ENCODE measurements at regions not wholly inside any gene's neighbourhood (a gene's known extent, or its start where the extent isn't known, plus 50 kb on each side); places are given as distances from the start of the nearest gene placed in this dataset.
"Not testable (repeated sequence)": the region's sequence is repeated elsewhere in the genome, so short reads cannot be mapped to it uniquely, and the experiment has no call there.

DNA sequence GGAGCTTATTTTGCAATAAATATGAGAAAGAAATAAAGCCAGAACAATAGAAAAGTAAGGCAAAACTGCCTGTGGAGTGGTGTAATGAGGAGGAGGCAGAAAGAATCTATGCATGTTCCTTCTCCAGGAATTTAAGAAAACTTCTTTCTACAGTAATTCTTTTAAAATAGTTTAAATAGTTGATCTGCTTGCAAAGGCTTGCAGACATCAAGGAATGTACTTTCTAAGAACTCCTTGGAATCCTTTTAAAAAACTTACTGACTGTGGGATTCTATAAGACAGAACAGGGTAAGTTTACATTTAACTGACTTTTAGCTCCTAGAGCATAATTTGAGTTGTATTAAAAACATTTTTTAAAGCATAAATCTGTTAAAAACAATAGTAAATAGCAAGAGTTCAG, 63.2 kb upstream of the ALB start:
- TF ChIP-seq, protein P1, sequence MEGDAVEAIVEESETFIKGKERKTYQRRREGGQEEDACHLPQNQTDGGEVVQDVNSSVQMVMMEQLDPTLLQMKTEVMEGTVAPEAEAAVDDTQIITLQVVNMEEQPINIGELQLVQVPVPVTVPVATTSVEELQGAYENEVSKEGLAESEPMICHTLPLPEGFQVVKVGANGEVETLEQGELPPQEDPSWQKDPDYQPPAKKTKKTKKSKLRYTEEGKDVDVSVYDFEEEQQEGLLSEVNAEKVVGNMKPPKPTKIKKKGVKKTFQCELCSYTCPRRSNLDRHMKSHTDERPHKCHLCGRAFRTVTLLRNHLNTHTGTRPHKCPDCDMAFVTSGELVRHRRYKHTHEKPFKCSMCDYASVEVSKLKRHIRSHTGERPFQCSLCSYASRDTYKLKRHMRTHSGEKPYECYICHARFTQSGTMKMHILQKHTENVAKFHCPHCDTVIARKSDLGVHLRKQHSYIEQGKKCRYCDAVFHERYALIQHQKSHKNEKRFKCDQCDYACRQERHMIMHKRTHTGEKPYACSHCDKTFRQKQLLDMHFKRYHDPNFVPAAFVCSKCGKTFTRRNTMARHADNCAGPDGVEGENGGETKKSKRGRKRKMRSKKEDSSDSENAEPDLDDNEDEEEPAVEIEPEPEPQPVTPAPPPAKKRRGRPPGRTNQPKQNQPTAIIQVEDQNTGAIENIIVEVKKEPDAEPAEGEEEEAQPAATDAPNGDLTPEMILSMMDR (conservative IDR thresholded peaks at IDR 0.05; ENCODE audit: low read depth, low read length), result no peak
- no peak for TF ChIP-seq EZH2 (IDR thresholded peaks at IDR 0.05; ENCODE audit: borderline replicate concordance, low read depth, low read length, poor library complexity, severe bottlenecking)
- Histone ChIP-seq H3K4me1 (ENCODE audit: insufficient read depth, low read length, poor library complexity, severe bottlenecking) (no peaks in the 10 kb centered on the region), H3K27ac (ENCODE audit: low read depth, low read length, poor library complexity, severe bottlenecking) (no peak overlapping the region), H3K9me3 (ENCODE audit: low read depth, low read length, poor library complexity, severe bottlenecking) (no peaks in the 10 kb centered on the region), H3K4me3 (ENCODE audit: low read depth, low read length, poor library complexity, severe bottlenecking) (no peak overlapping the region), H3K36me3 (ENCODE audit: insufficient read depth, low read length, poor library complexity, severe bottlenecking) (no peaks in the 10 kb centered on the region), H3K27me3 (replicated peaks; ENCODE audit: insufficient read depth, low read depth, low read length, poor library complexity) (no peaks in the 10 kb centered on the region)
- no peak for DNase-seq (ENCODE audit: low spot score)
- no TSS peak for BruUV-seq (replicated peaks)
- ChIA-PET CTCF (interaction anchor here (1.6 kb wide), 1 partner anchor 106 kb away, joined by 9 read pairs; no protein-coding TSS in a partner anchor), POLR2A (ENCODE audit: low non-redundant PET) (no interaction called here)
- intact Hi-C loops (cut with micrococcal nuclease; ENCODE audit: unreplicated experiment), result loop anchor here (5.0 kb wide), 1 partner anchor 311 kb away; no protein-coding TSS in a partner anchor

DNA sequence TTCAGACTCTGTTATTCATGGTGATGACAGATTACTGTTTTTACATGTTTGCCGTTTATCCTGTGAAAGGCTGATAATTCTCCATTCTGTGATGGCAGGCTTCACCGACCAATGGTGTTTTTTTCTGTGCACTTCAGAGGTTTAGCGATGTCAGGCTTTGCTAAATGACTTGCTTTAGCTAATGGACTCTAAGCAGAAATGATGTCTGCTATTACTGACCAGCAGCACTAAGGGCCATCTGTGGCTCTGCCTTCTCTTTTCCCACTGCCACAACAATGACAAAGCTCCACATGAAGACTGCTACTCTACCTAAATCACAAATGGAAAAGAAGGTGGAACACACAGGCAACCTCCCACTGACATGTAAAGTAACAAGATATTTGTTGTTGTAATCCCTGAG, 68.4 kb upstream of the ALB start:
- no peak for DNase-seq (ENCODE audit: low spot score)
- H3K36me3 ChIP-seq (ENCODE audit: insufficient read depth, low read length, poor library complexity, severe bottlenecking), result no peaks in the 10 kb centered on the region
- H3K27me3 ChIP-seq (replicated peaks; ENCODE audit: insufficient read depth, low read depth, low read length, poor library complexity), result no peaks in the 10 kb centered on the region
- intact Hi-C loops (cut with micrococcal nuclease; ENCODE audit: unreplicated experiment), result no loop called here
- ChIA-PET POLR2A (ENCODE audit: low non-redundant PET) (no interaction called here), CTCF (no interaction called here)
- BruUV-seq (replicated peaks), result no TSS peak
- no peaks in the 10 kb centered on the region for H3K4me1 ChIP-seq (ENCODE audit: insufficient read depth, low read length, poor library complexity, severe bottlenecking)
- no peak overlapping the region for H3K4me3 ChIP-seq (ENCODE audit: low read depth, low read length, poor library complexity, severe bottlenecking)
- no peak overlapping the region for H3K27ac ChIP-seq (ENCODE audit: low read depth, low read length, poor library complexity, severe bottlenecking)
- TF ChIP-seq, protein P1 (conservative IDR thresholded peaks at IDR 0.05; ENCODE audit: low read depth, low read length), result no peak
- TF ChIP-seq EZH2 (IDR thresholded peaks at IDR 0.05; ENCODE audit: borderline replicate concordance, low read depth, low read length, poor library complexity, severe bottlenecking), result no peak
- H3K9me3 ChIP-seq (ENCODE audit: low read depth, low read length, poor library complexity, severe bottlenecking), result no peaks in the 10 kb centered on the region

DNA sequence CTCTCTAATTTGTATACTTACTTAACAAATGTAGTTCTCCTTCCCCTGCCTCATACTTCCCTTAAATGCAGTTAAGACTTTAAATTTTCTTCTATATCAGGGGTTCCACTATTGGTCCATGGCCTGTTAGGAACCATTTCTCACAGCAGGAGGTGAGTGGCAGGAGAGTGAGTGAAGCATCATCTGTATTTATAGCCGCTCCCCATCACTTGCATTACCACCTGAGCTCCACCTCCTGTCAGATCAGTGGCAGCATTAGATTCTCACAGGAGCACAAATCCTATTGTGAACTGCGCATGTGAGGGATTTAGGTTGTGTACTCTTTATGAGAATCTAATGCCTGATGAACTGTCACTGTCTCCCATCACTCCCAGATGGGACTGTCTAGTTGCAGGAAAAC, 72.1 kb upstream of the ALB start:
- H3K9me3 ChIP-seq (ENCODE audit: low read depth, low read length, poor library complexity, severe bottlenecking); DNase-seq (ENCODE audit: low spot score); BruUV-seq (replicated peaks); CTCF ChIA-PET; H3K36me3 ChIP-seq (ENCODE audit: insufficient read depth, low read length, poor library complexity, severe bottlenecking); H3K27ac ChIP-seq (ENCODE audit: low read depth, low read length, poor library complexity, severe bottlenecking); H3K4me3 ChIP-seq (ENCODE audit: low read depth, low read length, poor library complexity, severe bottlenecking); intact Hi-C loops (cut with micrococcal nuclease; ENCODE audit: unreplicated experiment); H3K4me1 ChIP-seq (ENCODE audit: insufficient read depth, low read length, poor library complexity, severe bottlenecking); H3K27me3 ChIP-seq (replicated peaks; ENCODE audit: insufficient read depth, low read depth, low read length, poor library complexity); POLR2A ChIA-PET (ENCODE audit: low non-redundant PET): not testable (repeated sequence)

DNA sequence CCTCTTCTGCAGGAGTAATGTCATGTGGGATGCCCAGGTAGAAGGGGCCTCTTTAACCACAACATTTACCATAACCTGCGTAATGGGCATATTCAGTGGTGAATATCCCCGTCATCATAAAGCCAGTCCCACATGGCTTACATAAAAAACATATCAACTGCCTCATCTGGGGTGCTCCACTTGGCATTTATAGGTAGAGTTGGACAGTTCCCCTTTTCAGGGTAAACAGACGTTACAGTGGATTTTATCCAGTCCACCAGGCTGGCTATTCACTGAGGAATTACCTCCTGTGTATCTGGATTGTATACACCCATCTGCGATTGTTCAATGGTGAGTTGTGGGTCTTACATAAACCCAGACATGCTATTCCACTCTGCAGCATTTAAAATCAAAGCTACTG, 70.7 kb upstream of the ANKRD17 start:
- Histone ChIP-seq H3K4me1 (ENCODE audit: insufficient read depth, low read length, poor library complexity, severe bottlenecking) (no peaks in the 10 kb centered on the region), H3K4me3 (ENCODE audit: low read depth, low read length, poor library complexity, severe bottlenecking) (no peak overlapping the region), H3K36me3 (ENCODE audit: insufficient read depth, low read length, poor library complexity, severe bottlenecking) (no peaks in the 10 kb centered on the region), H3K27me3 (replicated peaks; ENCODE audit: insufficient read depth, low read depth, low read length, poor library complexity) (no peaks in the 10 kb centered on the region), H3K9me3 (ENCODE audit: low read depth, low read length, poor library complexity, severe bottlenecking) (no peaks in the 10 kb centered on the region), H3K27ac (ENCODE audit: low read depth, low read length, poor library complexity, severe bottlenecking) (no peak overlapping the region)
- TF ChIP-seq, protein P1 (conservative IDR thresholded peaks at IDR 0.05; ENCODE audit: low read depth, low read length), result no peak
- no peak for TF ChIP-seq EZH2 (IDR thresholded peaks at IDR 0.05; ENCODE audit: borderline replicate concordance, low read depth, low read length, poor library complexity, severe bottlenecking)
- CTCF ChIA-PET, result no interaction called here
- DNase-seq (ENCODE audit: low spot score), result no peak
- no TSS peak for BruUV-seq (replicated peaks)
- intact Hi-C loops (cut with micrococcal nuclease; ENCODE audit: unreplicated experiment), result no loop called here
- POLR2A ChIA-PET (ENCODE audit: low non-redundant PET), result no interaction called here

DNA sequence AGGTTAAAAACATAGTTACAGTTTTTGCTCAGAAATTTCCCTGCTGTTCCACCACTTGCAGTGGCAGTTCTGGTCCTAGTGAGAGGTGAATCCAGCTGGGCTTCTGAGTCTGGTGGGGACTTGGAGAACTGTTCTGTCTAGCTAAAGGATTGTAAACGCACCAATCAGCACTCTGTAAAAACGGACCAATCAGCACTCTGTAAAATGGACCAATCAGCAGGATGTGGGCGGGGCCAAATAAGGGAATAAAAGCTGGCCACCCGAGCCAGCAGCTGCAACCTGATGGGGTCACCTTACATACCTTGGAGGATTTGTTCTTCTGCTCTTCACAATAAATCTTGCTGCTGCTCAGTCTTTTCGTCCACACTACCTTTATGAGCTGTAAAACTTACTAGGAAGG, 67.2 kb upstream of the ANKRD17 start:
- H3K9me3 ChIP-seq (ENCODE audit: low read depth, low read length, poor library complexity, severe bottlenecking); DNase-seq (ENCODE audit: low spot score); H3K27ac ChIP-seq (ENCODE audit: low read depth, low read length, poor library complexity, severe bottlenecking); H3K4me1 ChIP-seq (ENCODE audit: insufficient read depth, low read length, poor library complexity, severe bottlenecking); H3K27me3 ChIP-seq (replicated peaks; ENCODE audit: insufficient read depth, low read depth, low read length, poor library complexity); intact Hi-C loops (cut with micrococcal nuclease; ENCODE audit: unreplicated experiment); CTCF ChIA-PET; H3K4me3 ChIP-seq (ENCODE audit: low read depth, low read length, poor library complexity, severe bottlenecking); BruUV-seq (replicated peaks); H3K36me3 ChIP-seq (ENCODE audit: insufficient read depth, low read length, poor library complexity, severe bottlenecking); POLR2A ChIA-PET (ENCODE audit: low non-redundant PET): not testable (repeated sequence)
